ENCODE measurements at regions not wholly inside any gene's neighbourhood (a gene's known extent, or its start where the extent isn't known, plus 50 kb on each side); places are given as distances from the start of the nearest gene placed in this dataset.
A peak's percentile ranks its signal among the peaks of the same experiment; 100 is the strongest.
"Not testable (repeated sequence)": the region's sequence is repeated elsewhere in the genome, so short reads cannot be mapped to it uniquely, and the experiment has no call there.

DNA sequence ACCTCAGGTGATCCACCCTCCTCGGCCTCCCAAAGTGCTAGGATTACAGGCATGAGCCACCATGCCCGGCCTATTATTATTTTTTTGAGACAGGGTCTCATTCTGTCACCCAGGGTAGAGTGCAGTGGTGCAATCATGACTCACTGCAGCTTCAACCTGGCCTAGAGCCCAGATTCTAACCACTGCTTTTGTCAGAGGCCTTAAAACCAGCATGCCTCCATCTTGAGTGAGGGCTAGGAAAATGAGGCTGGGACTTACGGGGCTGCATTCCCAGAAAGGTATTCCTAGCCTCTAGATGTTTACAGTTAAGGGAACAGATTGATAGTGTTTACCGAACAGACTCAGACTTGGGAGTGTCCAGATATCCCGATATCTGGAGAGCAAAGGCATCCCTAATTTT is 57.6 kb upstream of the ATF7IP2 start:
- DNase-seq, H3K9me3 Mint-ChIP-seq, H3K27ac Mint-ChIP-seq: not testable (repeated sequence)

DNA sequence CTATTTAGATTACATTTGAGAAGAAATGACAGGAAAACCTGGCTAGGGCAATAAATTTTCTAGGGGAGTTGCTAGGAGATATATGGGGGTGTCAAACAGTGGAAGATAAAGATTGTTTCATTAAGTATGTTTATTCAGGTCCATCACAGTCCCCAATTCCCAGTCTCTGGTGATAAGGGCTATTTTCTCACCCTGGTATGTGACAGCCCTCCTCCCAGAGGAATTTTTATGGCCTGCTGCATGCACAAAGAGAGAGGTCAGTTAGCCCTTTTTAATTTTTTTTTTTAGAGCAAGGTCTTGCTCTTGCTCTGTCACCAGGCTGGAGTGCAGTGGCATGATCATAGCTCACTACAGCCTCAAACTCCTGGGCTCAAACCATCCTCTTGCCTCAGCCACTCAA is 53.6 kb upstream of the ATF7IP2 start:
- H3K9me3 Mint-ChIP-seq, result peaks cover 0 to 4% of the 10 kb centered on the region in 2 donors
- ATAC-seq (replicated peaks) (no peak), DNase-seq (no peak)
- peaks cover 35 to 47% of the 10 kb centered on the region in 2 donors for H3K4me1 Mint-ChIP-seq (ENCODE audit: low read depth in 2 of 2)
- peak overlapping the region; percentile 18 to 72 for H3K4me3 Mint-ChIP-seq
- H3K27me3 Mint-ChIP-seq, result no peaks in the 10 kb centered on the region
- H3K36me3 Mint-ChIP-seq (ENCODE audit: insufficient read depth), result peaks cover 4% of the 10 kb centered on the region
- peak overlapping the region; percentile 80 to 85 for H3K27ac Mint-ChIP-seq

More for the DNA sequence above, 57.6 kb upstream of the ATF7IP2 start:
- H3K36me3 Mint-ChIP-seq (ENCODE audit: insufficient read depth); ATAC-seq (replicated peaks); H3K27me3 Mint-ChIP-seq: not testable (repeated sequence)
- H3K4me1 Mint-ChIP-seq (ENCODE audit: low read depth in 2 of 2), result peaks cover 21 to 33% of the 10 kb centered on the region in 2 donors
- peak overlapping the region in 1 of 2 donors; percentile 27 for H3K4me3 Mint-ChIP-seq

DNA sequence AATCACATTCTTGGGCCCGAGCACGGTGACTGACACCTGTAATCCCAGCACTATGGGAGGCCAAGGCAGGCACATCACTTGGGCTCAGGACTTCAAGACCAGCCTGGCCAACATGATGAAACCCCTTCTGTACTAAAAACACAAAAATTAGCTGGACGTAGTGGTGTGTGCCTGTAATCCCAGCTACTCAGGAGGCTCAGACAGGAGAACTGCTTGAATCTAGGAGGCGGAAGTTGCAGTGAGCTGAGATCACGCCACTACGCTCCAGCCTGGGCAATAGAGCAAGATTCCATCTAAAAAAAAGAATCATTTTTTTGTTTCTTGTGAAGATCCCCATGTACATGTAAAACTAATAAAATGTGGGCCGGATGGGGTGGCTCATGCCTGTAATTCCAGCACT is 53.1 kb upstream of the ATF7IP2 start:
- peak overlapping the region; percentile 80 to 85 for H3K27ac Mint-ChIP-seq
- peaks cover 0 to under 1% of the 10 kb centered on the region in 2 donors for H3K9me3 Mint-ChIP-seq
- ATAC-seq (replicated peaks) (no peak), DNase-seq (no peak)
- H3K27me3 Mint-ChIP-seq, result no peaks in the 10 kb centered on the region
- peaks cover 4% of the 10 kb centered on the region for H3K36me3 Mint-ChIP-seq (ENCODE audit: insufficient read depth)
- peaks cover 32 to 44% of the 10 kb centered on the region in 2 donors for H3K4me1 Mint-ChIP-seq (ENCODE audit: low read depth in 2 of 2)
- peak overlapping the region; percentile 25 to 72 for H3K4me3 Mint-ChIP-seq

DNA sequence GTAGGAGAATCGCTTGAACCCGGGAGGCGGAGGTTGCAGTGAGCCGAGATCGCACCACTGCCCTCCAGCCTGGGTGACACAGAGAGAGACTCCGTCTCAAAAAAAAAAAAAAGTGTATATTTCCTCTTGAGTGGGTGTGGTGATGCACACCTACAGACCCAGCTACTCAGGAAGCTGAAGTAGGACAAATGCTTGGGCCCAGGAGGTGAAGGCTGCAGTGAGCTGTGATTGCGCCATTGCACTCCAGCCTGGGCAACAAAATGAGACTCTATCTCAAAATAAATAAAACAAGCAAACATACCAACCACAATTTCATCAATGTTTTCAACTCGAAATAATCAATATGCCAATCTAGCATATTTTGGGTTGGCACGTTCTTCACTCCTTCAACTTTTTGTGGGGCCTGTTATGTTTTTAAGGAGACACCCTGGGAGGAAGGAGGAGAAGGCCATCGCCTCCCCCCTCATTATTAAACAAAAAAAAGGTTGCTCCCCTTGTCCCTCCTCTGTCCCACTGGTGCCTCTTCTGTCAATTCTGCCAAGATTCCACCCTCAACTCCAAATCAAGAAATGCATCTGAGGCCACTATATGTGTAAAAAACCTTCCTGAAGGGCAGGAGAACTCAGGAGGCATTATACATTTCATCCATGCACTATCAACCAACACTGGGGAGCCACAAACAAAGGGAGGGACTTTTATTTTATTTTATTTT is 52.4 kb upstream of the ATF7IP2 start:
- Mint-ChIP-seq H3K9me3 (no peaks in the 10 kb centered on the region), H3K4me1 (ENCODE audit: low read depth in 2 of 2) (peaks cover 31 to 42% of the 10 kb centered on the region in 2 donors), H3K27me3 (no peaks in the 10 kb centered on the region), H3K4me3 (peak overlapping the region; percentile 25 to 72), H3K36me3 (ENCODE audit: insufficient read depth) (peaks cover 4% of the 10 kb centered on the region), H3K27ac (peak overlapping the region; percentile 80 to 85)
- ATAC-seq (replicated peaks) (peak; percentile 78), DNase-seq (peak in 2 of 3 experiments; percentile 15 to 21)

DNA sequence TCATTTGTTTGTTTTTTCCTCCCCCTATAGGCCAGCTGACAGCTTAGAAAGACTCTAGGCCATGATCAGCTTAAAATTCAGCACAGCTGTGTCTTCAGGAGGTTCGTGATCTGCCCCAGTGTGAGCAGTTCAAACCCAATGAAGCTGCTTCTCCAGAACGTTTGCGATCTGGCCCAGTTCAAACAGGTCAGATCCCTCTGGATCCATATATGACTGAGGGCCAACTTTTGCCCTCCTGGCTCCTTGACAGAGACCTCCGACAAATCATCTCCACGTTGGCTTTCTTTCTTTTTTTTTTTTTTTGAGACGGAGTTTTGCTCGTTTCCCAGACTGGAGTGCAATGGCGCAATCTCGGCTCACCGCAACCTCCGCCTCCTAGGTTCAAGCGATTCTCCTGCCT is 50.2 kb upstream of the ATF7IP2 start:
- no peak overlapping the region for H3K4me3 Mint-ChIP-seq
- peaks cover 27 to 31% of the 10 kb centered on the region in 2 donors for H3K4me1 Mint-ChIP-seq (ENCODE audit: low read depth in 2 of 2)
- DNase-seq (no peak), ATAC-seq (replicated peaks) (no peak)
- H3K27ac Mint-ChIP-seq, result peak overlapping the region in 1 of 2 donors; percentile 80
- H3K36me3 Mint-ChIP-seq (ENCODE audit: insufficient read depth), result no peaks in the 10 kb centered on the region
- no peaks in the 10 kb centered on the region for H3K27me3 Mint-ChIP-seq
- peaks cover 7 to 15% of the 10 kb centered on the region in 2 donors for H3K9me3 Mint-ChIP-seq

Measured in effector memory CD8-positive, alpha-beta T cell (primary cell).